Endodermal cell (in vitro differentiated cells): ENCODE measurements at regions not wholly inside any gene's neighbourhood (a gene's known extent, or its start where the extent isn't known, plus 50 kb on each side); places are given as distances from the start of the nearest gene placed in this dataset.
"Not testable (repeated sequence)": the region's sequence is repeated elsewhere in the genome, so short reads cannot be mapped to it uniquely, and the experiment has no call there.

Experiments used
- DNase-seq: peaks from one replicate; pipeline ENCODE4 v3.0.0-alpha.2; 2017
- H3K27ac ChIP-seq: 2 replicates; pipeline ENCODE4 v1.5.1; 2013; ENCODE audit warnings: mild to moderate bottlenecking, low read depth, low read length, moderate library complexity
- H3K27me3 ChIP-seq: 2 replicates; pipeline ENCODE4 v1.6.1; 2013; ENCODE audit warnings: mild to moderate bottlenecking, low read length, moderate library complexity; ENCODE audit not compliant: insufficient read depth, control insufficient read depth, poor library complexity, severe bottlenecking
- H3K36me3 ChIP-seq: 2 replicates; pipeline ENCODE4 v1.7.0; 2013; ENCODE audit warnings: mild to moderate bottlenecking, low read length, moderate library complexity; ENCODE audit not compliant: control insufficient read depth, insufficient read depth
- H3K4me1 ChIP-seq: one replicate; pipeline ENCODE4 v1.7.0; 2013; ENCODE audit warnings: low read length; ENCODE audit not compliant: control insufficient read depth, insufficient read depth
- H3K4me3 ChIP-seq: 2 replicates; pipeline ENCODE4 v1.5.1; 2013; ENCODE audit warnings: mild to moderate bottlenecking, low read length, moderate library complexity
- H3K9ac ChIP-seq: 2 replicates; pipeline ENCODE4 v1.6.1; 2013; ENCODE audit warnings: mild to moderate bottlenecking, low read length, moderate library complexity; ENCODE audit not compliant: poor library complexity, severe bottlenecking; ENCODE audit errors: extremely low read depth
- H3K9me3 ChIP-seq: 2 replicates; pipeline ENCODE4 v1.6.1; 2013; ENCODE audit warnings: mild to moderate bottlenecking, low read length, moderate library complexity; ENCODE audit not compliant: control insufficient read depth
- H3K27ac Mint-ChIP-seq: 2 replicates; pipeline ENCODE4 v1.8.0; 2020; ENCODE audit warnings: mixed read lengths
- H3K27me3 Mint-ChIP-seq: 2 replicates; pipeline ENCODE4 v1.8.0; 2021; ENCODE audit warnings: mild to moderate bottlenecking, mixed read lengths; ENCODE audit not compliant: insufficient read depth
- H3K36me3 Mint-ChIP-seq: 2 replicates; pipeline ENCODE4 v1.8.0; 2020; ENCODE audit warnings: low read depth, mixed read lengths
- H3K4me1 Mint-ChIP-seq: 2 replicates; pipeline ENCODE4 v1.8.0; 2020; ENCODE audit warnings: mixed read lengths
- H3K4me3 Mint-ChIP-seq: 2 replicates; pipeline ENCODE4 v1.8.0; 2020; ENCODE audit warnings: mild to moderate bottlenecking, moderate library complexity, mixed read lengths
- H3K9me3 Mint-ChIP-seq: 2 replicates; pipeline ENCODE4 v1.8.0; 2020; ENCODE audit warnings: mild to moderate bottlenecking, mixed read lengths
- WGBS, 2 experiments: methylation state at CpG; one replicate each; pipeline versions ENCODE4 v1.1.5 to v1.1.7; 2013; ENCODE audit warnings: missing lambda C conversion rate in 2 of 2, mixed read lengths in 1 of 2; ENCODE audit not compliant: insufficient coverage in 1 of 2, insufficient read length in 1 of 2; 5-methylcytosine and 5-hydroxymethylcytosine counted together
- TF ChIP-seq, protein P1 (sequence below): fragments of 200-600 bp; sonication (generic); conservative IDR thresholded peaks from 2 replicates; pipeline ENCODE4 v1.5.0; 2021; ENCODE audit warnings: antibody characterized with exemption, mild to moderate bottlenecking

DNA sequence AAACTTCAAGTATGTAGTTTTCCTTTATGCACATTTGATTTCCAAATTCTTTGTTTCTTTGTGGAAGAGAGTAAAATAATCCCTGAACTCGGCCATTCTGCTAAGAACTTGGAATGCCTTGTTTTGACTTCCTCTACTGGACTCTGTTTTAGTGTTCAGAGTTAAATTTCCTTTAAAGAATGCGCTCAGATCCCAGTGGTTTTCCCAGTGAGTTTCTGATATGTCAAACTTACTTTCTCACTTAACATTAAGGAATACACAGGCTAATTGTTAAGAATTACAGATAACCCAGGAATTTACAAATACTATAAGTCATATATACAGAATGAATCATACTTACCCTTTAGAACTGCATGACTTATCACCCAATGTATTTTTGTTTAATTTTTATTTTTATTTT is 1067.6 kb upstream of the CELF2 start:
- Mint-ChIP-seq H3K36me3 (no peaks in the 10 kb centered on the region), H3K27ac (no peak overlapping the region), H3K4me1 (no peaks in the 10 kb centered on the region), H3K4me3 (no peak overlapping the region), H3K9me3 (no peaks in the 10 kb centered on the region), H3K27me3 (no peaks in the 10 kb centered on the region)
- H3K36me3 ChIP-seq: no peaks in the 10 kb centered on the region
- no peak overlapping the region for H3K4me3 ChIP-seq
- no peak overlapping the region for H3K27ac ChIP-seq
- H3K4me1 ChIP-seq: no peaks in the 10 kb centered on the region
- no peak overlapping the region for H3K9ac ChIP-seq
- no peaks in the 10 kb centered on the region for H3K9me3 ChIP-seq
- 92 to 94% methylated on average over 2 of the region's 2 CpGs for WGBS, 2 experiments
- no peak for DNase-seq
- TF ChIP-seq, protein P1, sequence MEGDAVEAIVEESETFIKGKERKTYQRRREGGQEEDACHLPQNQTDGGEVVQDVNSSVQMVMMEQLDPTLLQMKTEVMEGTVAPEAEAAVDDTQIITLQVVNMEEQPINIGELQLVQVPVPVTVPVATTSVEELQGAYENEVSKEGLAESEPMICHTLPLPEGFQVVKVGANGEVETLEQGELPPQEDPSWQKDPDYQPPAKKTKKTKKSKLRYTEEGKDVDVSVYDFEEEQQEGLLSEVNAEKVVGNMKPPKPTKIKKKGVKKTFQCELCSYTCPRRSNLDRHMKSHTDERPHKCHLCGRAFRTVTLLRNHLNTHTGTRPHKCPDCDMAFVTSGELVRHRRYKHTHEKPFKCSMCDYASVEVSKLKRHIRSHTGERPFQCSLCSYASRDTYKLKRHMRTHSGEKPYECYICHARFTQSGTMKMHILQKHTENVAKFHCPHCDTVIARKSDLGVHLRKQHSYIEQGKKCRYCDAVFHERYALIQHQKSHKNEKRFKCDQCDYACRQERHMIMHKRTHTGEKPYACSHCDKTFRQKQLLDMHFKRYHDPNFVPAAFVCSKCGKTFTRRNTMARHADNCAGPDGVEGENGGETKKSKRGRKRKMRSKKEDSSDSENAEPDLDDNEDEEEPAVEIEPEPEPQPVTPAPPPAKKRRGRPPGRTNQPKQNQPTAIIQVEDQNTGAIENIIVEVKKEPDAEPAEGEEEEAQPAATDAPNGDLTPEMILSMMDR: no peak
- H3K27me3 ChIP-seq: no peaks in the 10 kb centered on the region

DNA sequence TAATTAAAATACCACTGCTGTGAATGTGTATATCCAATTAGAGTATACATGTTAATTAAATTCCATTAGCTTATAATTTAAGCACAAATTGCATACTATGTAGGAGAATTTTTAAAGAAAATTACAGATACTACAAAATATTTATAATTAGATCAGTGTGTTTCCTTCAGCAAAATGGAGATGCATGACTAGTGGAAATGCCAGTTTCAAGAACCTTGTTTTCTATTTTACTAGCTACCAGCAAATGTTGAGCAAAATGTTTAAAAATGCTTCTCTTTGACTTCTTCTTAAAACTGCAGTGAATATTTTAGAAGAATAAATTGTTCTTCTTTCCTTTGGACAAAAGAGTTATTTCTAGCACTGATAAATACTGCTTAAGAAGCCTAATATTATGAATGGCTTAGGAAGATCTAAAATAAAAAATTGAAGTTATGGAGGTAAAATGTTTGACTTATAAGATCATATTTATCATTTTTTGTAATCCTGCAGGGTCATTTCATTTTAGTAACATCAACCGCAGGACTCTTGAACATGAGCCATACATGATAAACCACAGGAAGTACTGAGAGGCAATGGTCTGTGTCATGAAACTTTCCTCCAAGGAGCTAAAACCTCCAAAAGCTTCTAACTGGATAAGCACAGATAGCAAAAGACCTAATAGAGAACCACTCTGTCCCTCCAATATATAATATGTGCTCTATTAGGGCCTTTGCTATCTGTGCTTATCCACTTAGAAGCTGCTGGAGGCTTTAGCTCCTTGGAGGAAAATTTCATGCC is 1066.0 kb upstream of the CELF2 start:
- Mint-ChIP-seq H3K27ac (no peak overlapping the region), H3K4me3 (no peak overlapping the region), H3K4me1 (no peaks in the 10 kb centered on the region), H3K27me3 (no peaks in the 10 kb centered on the region), H3K36me3 (no peaks in the 10 kb centered on the region), H3K9me3 (no peaks in the 10 kb centered on the region)
- no peak overlapping the region for H3K27ac ChIP-seq
- no peaks in the 10 kb centered on the region for H3K27me3 ChIP-seq
- no peak overlapping the region for H3K4me3 ChIP-seq
- no peaks in the 10 kb centered on the region for H3K4me1 ChIP-seq
- no peak for DNase-seq
- no peaks in the 10 kb centered on the region for H3K9me3 ChIP-seq
- 100% methylated on average over 1 of the region's 1 CpG for WGBS, 2 experiments
- H3K36me3 ChIP-seq: no peaks in the 10 kb centered on the region
- no peak overlapping the region for H3K9ac ChIP-seq
- TF ChIP-seq, protein P1: no peak

DNA sequence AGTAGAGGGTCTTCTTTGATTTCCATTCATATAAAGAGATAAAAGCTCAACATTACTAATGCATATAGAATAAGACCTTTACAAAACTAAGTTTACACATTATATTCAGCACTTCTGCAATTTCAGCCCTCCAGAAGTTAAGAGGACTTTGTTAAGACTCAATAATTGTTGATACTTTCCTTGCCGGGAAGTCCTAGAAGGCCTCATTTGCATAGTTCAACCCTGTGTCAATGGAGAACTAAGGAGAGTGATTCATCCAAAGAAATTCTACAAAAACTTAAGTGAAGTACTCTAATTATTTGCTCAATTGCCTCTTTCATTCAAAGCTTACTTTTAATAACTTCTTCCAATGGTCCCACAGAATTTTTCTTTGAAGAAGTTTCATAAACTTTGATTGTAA is 1060.3 kb upstream of the CELF2 start:
- no peak overlapping the region for H3K27ac ChIP-seq
- H3K4me1 Mint-ChIP-seq: no peaks in the 10 kb centered on the region
- no peaks in the 10 kb centered on the region for H3K4me1 ChIP-seq
- no peak overlapping the region for H3K9ac ChIP-seq
- TF ChIP-seq, protein P1: no peak
- no peaks in the 10 kb centered on the region for H3K36me3 Mint-ChIP-seq
- no peaks in the 10 kb centered on the region for H3K9me3 ChIP-seq
- H3K27me3 ChIP-seq: no peaks in the 10 kb centered on the region
- no peak overlapping the region for H3K4me3 ChIP-seq
- H3K27ac Mint-ChIP-seq: no peak overlapping the region
- H3K36me3 ChIP-seq: no peaks in the 10 kb centered on the region
- no peak overlapping the region for H3K4me3 Mint-ChIP-seq
- no peak for DNase-seq
- H3K27me3 Mint-ChIP-seq: no peaks in the 10 kb centered on the region
- 79 to 80% methylated on average over 1 of the region's 1 CpG for WGBS, 2 experiments
- no peaks in the 10 kb centered on the region for H3K9me3 Mint-ChIP-seq

DNA sequence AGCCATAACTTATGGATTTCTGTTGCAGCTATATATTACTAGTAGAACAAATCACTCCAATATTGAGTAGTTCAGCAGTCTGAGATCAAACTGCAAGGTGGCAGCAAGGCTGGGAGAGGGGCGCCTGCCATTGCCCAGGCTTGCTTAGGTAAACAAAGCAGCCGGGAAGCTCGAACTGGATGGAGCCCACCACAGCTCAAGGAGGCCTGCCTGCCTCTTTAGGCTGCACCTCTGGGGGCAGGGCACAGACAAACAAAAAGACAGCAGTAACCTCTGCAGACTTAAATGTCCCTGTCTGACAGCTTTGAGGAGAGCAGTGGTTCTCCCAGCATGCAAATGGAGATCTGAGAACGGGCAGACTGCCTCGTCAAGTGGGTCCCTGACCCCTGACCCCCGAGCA is 1059.8 kb upstream of the CELF2 start:
- H3K4me1 ChIP-seq, H3K4me1 Mint-ChIP-seq, H3K36me3 ChIP-seq: not testable (repeated sequence)

More for the DNA sequence above, 1059.8 kb upstream of the CELF2 start:
- not testable (repeated sequence) for H3K27ac Mint-ChIP-seq, H3K4me3 Mint-ChIP-seq, H3K27me3 Mint-ChIP-seq, H3K9ac ChIP-seq, H3K27me3 ChIP-seq, H3K36me3 Mint-ChIP-seq, H3K9me3 ChIP-seq, H3K4me3 ChIP-seq, DNase-seq, H3K9me3 Mint-ChIP-seq, H3K27ac ChIP-seq
- 68 to 90% methylated on average over 3 to 6 of the region's 6 CpGs for WGBS, 2 experiments
